Stimulated activated naive CD8-positive, alpha-beta T cell treated with anti-CD3 and anti-CD28 coated beads, Interleukin-15, Interleukin-2, amounts not matched to agents 100 ng/mL and 50 ng/mL, for 24 hours (primary cell): ENCODE measurements at regions not wholly inside any gene's neighbourhood (a gene's known extent, or its start where the extent isn't known, plus 50 kb on each side); places are given as distances from the start of the nearest gene placed in this dataset.
"Not testable (repeated sequence)": the region's sequence is repeated elsewhere in the genome, so short reads cannot be mapped to it uniquely, and the experiment has no call there.

ENCODE experiments used
- H3K27ac Mint-ChIP-seq: one replicate; pipeline ENCODE4 v1.8.0; 2021; ENCODE audit warnings: mild to moderate bottlenecking, mixed read lengths
- H3K27me3 Mint-ChIP-seq: one replicate; pipeline ENCODE4 v1.8.0; 2021; ENCODE audit warnings: mixed read lengths
- H3K36me3 Mint-ChIP-seq: one replicate; pipeline ENCODE4 v1.8.0; 2021; ENCODE audit warnings: low read depth, mixed read lengths
- H3K4me1 Mint-ChIP-seq: one replicate; pipeline ENCODE4 v1.8.0; 2021; ENCODE audit warnings: low read depth, mixed read lengths
- H3K4me3 Mint-ChIP-seq: one replicate; pipeline ENCODE4 v1.8.0; 2021; ENCODE audit warnings: mild to moderate bottlenecking, mixed read lengths
- H3K9me3 Mint-ChIP-seq: one replicate; pipeline ENCODE4 v1.8.0; 2021; ENCODE audit warnings: mixed read lengths

GRCh38 chr15:62676891-62677290, 365.7 kb upstream of the TPM1 start:
- Mint-ChIP-seq H3K27me3 (peaks cover 7% of the 10 kb centered on the region), H3K9me3 (no peaks in the 10 kb centered on the region), H3K36me3 (no peaks in the 10 kb centered on the region), H3K4me3 (no peak overlapping the region), H3K4me1 (no peaks in the 10 kb centered on the region), H3K27ac (no peak overlapping the region)

DNA sequence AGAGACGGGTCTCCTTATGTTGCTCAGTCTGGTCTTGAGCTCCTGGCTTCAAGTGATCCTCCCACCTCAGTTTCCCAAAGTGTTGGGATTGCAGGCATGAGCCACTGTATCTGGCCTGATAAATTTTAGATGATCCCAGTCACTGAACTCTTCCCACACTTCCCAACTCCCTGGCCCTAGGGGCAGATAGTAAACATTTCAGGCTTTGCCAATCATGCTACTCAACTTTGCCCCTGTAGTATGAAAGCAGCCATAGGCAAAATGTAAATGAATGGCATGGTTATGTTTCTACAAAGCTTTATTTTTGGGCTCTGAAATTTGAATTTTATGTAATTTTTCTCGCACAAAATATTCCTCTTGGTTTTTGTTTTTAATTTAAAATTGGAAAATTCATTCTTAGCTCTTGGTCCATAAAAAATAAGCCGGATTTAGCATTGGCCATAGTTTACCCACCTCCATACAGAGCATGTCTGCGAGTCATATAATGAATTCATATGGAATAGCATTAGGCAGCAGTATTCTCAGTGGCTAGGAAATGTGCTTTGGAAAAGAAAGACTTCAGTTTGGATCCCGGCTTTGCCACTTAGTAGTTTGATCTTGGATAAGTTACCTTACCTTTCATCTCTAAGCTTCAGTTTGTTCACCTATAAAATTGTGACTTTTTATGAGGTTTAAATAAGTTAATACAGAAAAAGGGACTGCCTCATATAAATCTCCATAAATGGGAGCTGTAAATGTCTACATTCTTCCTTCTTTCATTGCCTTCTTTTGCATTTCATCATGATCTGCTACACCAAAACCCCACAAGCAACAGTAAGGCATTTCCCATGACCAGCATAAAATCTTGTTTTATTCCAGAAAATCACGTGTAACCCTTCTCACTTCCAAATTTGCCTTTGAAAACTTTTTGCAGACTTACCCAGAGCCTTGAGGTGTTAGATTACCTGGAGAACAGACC, 360.3 kb upstream of the TPM1 start:
- Mint-ChIP-seq H3K4me3 (no peak overlapping the region), H3K27ac (no peak overlapping the region), H3K4me1 (no peaks in the 10 kb centered on the region), H3K27me3 (peaks cover 12% of the 10 kb centered on the region), H3K9me3 (no peaks in the 10 kb centered on the region), H3K36me3 (no peaks in the 10 kb centered on the region)

- H3K27ac Mint-ChIP-seq, H3K36me3 Mint-ChIP-seq: not testable (repeated sequence)
Measured at GRCh38 chr15:62683192-62683591, 359.4 kb upstream of the TPM1 start.

GRCh38 chr15:62684123-62684808, 358.3 kb upstream of the TPM1 start:
- no peak overlapping the region for H3K27ac Mint-ChIP-seq
- H3K4me3 Mint-ChIP-seq, result no peak overlapping the region
- no peaks in the 10 kb centered on the region for H3K9me3 Mint-ChIP-seq
- H3K4me1 Mint-ChIP-seq, result no peaks in the 10 kb centered on the region
- peaks cover 12% of the 10 kb centered on the region for H3K27me3 Mint-ChIP-seq
- no peaks in the 10 kb centered on the region for H3K36me3 Mint-ChIP-seq

More at GRCh38 chr15:62683192-62683591, 359.4 kb upstream of the TPM1 start:
- peaks cover 12% of the 10 kb centered on the region for H3K27me3 Mint-ChIP-seq
- H3K4me3 Mint-ChIP-seq, H3K9me3 Mint-ChIP-seq, H3K4me1 Mint-ChIP-seq: not testable (repeated sequence)

GRCh38 chr15:62691008-62691407, 351.5 kb upstream of the TPM1 start:
- no peak overlapping the region for H3K4me3 Mint-ChIP-seq
- H3K36me3 Mint-ChIP-seq, result no peaks in the 10 kb centered on the region
- H3K27me3 Mint-ChIP-seq, result no peaks in the 10 kb centered on the region
- H3K9me3 Mint-ChIP-seq, result no peaks in the 10 kb centered on the region
- no peak overlapping the region for H3K27ac Mint-ChIP-seq
- H3K4me1 Mint-ChIP-seq, result no peaks in the 10 kb centered on the region

- H3K4me3 Mint-ChIP-seq, result no peak overlapping the region
- no peaks in the 10 kb centered on the region for H3K27me3 Mint-ChIP-seq
- H3K27ac Mint-ChIP-seq, result no peak overlapping the region
- H3K4me1 Mint-ChIP-seq, result no peaks in the 10 kb centered on the region
- H3K36me3 Mint-ChIP-seq, result no peaks in the 10 kb centered on the region
- H3K9me3 Mint-ChIP-seq, result no peaks in the 10 kb centered on the region
Measured at GRCh38 chr15:62697636-62698035, 344.9 kb upstream of the TPM1 start.

DNA sequence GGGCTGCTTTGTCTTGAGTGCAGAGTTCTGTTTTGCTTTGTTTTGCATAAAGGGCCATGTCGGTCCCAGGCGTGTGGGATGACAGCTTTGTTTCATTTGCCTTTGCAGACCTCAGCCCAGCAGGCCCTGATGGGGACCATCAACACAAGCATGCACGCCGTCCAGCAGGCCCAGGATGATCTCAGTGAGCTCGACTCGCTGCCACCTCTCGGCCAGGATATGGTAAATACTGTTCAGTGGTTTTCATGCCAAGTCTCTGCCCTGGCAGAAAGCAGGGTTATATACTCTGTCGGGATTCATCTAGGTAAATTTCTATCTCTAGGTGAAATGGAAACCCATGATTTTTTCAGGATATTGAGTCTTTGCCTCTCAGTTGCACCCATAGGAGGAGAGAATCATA, 343.9 kb upstream of the TPM1 start:
- Mint-ChIP-seq H3K4me3 (no peak overlapping the region), H3K27ac (no peak overlapping the region), H3K27me3 (no peaks in the 10 kb centered on the region), H3K9me3 (no peaks in the 10 kb centered on the region), H3K36me3 (no peaks in the 10 kb centered on the region), H3K4me1 (no peaks in the 10 kb centered on the region)

DNA sequence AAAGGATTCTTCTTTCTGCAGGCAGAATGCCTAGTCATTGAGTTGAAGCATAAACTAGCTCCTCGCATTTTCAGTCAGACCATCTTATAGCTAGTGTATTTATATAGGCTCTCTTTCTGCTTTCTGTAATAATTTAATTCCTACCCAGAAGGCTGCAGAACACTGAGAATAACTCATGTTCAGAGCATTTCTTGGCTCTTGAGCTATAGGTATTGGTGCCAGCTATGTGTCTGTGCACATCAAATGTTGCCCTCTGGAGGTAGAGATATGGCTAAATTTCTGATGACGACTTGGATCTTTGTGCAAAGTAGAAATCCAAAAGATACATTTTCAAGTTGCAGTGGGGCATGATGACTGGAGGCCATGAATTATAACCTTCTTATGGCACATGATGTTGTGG, 336.2 kb upstream of the TPM1 start:
- no peaks in the 10 kb centered on the region for H3K9me3 Mint-ChIP-seq
- H3K36me3 Mint-ChIP-seq, result no peaks in the 10 kb centered on the region
- no peak overlapping the region for H3K27ac Mint-ChIP-seq
- no peak overlapping the region for H3K4me3 Mint-ChIP-seq
- H3K27me3 Mint-ChIP-seq, result no peaks in the 10 kb centered on the region
- H3K4me1 Mint-ChIP-seq, result peaks cover 6% of the 10 kb centered on the region

GRCh38 chr15:62708470-62708869, 334.1 kb upstream of the TPM1 start:
- peaks cover 25% of the 10 kb centered on the region for H3K4me1 Mint-ChIP-seq
- no peak overlapping the region for H3K27ac Mint-ChIP-seq
- no peaks in the 10 kb centered on the region for H3K36me3 Mint-ChIP-seq
- H3K27me3 Mint-ChIP-seq, result no peaks in the 10 kb centered on the region
- no peak overlapping the region for H3K4me3 Mint-ChIP-seq
- H3K9me3 Mint-ChIP-seq, result no peaks in the 10 kb centered on the region

- no peak overlapping the region for H3K4me3 Mint-ChIP-seq
- H3K27ac Mint-ChIP-seq, result no peak overlapping the region
- no peaks in the 10 kb centered on the region for H3K27me3 Mint-ChIP-seq
- H3K36me3 Mint-ChIP-seq, result no peaks in the 10 kb centered on the region
- H3K4me1 Mint-ChIP-seq, result peaks cover 25% of the 10 kb centered on the region
- no peaks in the 10 kb centered on the region for H3K9me3 Mint-ChIP-seq
Measured at GRCh38 chr15:62709261-62709660, 333.3 kb upstream of the TPM1 start.

GRCh38 chr15:62711691-62712454, 330.7 kb upstream of the TPM1 start:
- H3K27ac Mint-ChIP-seq, result peak overlapping the region; percentile 94
- peaks cover 25% of the 10 kb centered on the region for H3K4me1 Mint-ChIP-seq
- H3K27me3 Mint-ChIP-seq, result no peaks in the 10 kb centered on the region
- H3K9me3 Mint-ChIP-seq, result no peaks in the 10 kb centered on the region
- H3K36me3 Mint-ChIP-seq, result no peaks in the 10 kb centered on the region
- peak overlapping the region; percentile 28 for H3K4me3 Mint-ChIP-seq

GRCh38 chr15:62712455-62712839, 330.1 kb upstream of the TPM1 start:
- H3K27me3 Mint-ChIP-seq, result no peaks in the 10 kb centered on the region
- H3K27ac Mint-ChIP-seq, result peak overlapping the region; percentile 94
- peaks cover 25% of the 10 kb centered on the region for H3K4me1 Mint-ChIP-seq
- H3K36me3 Mint-ChIP-seq, result no peaks in the 10 kb centered on the region
- H3K9me3 Mint-ChIP-seq, result no peaks in the 10 kb centered on the region
- H3K4me3 Mint-ChIP-seq, result peak overlapping the region; percentile 28

DNA sequence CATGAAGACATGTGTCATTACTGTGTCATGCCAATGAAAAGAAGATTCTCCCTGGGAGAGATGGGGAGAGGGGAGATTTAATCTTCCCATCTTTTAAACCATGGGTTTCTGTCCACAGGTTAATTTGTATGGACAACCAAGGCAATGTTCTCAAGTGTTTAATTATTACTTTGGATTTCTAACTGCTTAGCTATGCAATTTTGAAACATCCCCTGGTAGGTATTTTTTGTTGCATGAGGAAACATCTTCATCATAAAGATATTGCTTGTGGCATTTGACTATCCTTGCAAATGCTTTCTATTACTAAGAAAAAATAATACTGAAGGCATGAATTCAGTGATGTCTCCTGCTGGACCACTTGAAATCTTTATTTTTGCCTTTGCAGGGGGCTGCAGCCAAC, 326.6 kb upstream of the TPM1 start:
- no peak overlapping the region for H3K27ac Mint-ChIP-seq
- no peaks in the 10 kb centered on the region for H3K27me3 Mint-ChIP-seq
- H3K36me3 Mint-ChIP-seq, result no peaks in the 10 kb centered on the region
- no peak overlapping the region for H3K4me3 Mint-ChIP-seq
- H3K4me1 Mint-ChIP-seq, result peaks cover 23% of the 10 kb centered on the region
- H3K9me3 Mint-ChIP-seq, result no peaks in the 10 kb centered on the region

- no peaks in the 10 kb centered on the region for H3K27me3 Mint-ChIP-seq
- H3K27ac Mint-ChIP-seq, result no peak overlapping the region
- H3K4me3 Mint-ChIP-seq, result no peak overlapping the region
- H3K9me3 Mint-ChIP-seq, result no peaks in the 10 kb centered on the region
- H3K4me1 Mint-ChIP-seq, result peaks cover 7% of the 10 kb centered on the region
- no peaks in the 10 kb centered on the region for H3K36me3 Mint-ChIP-seq
Measured at GRCh38 chr15:62717496-62717895, 325.1 kb upstream of the TPM1 start.

- Mint-ChIP-seq H3K27ac (no peak overlapping the region), H3K4me1 (no peaks in the 10 kb centered on the region), H3K36me3 (no peaks in the 10 kb centered on the region), H3K27me3 (no peaks in the 10 kb centered on the region), H3K9me3 (no peaks in the 10 kb centered on the region), H3K4me3 (no peak overlapping the region)
Measured at GRCh38 chr15:62719316-62719715, 323.2 kb upstream of the TPM1 start.
